CD14-positive monocyte (primary cell): ENCODE measurements at regions not wholly inside any gene's neighbourhood (a gene's known extent, or its start where the extent isn't known, plus 50 kb on each side); places are given as distances from the start of the nearest gene placed in this dataset.

Source experiments
- DNase-seq, 3 donors: peaks; one replicate each; pipeline ENCODE4 v3.0.0-alpha.2; 2011 to 2022
- H2AFZ ChIP-seq: 2 replicates; pipeline ENCODE4 v1.6.0; 2012; ENCODE audit warnings: mild to moderate bottlenecking, low read depth, low read length, inconsistent platforms; ENCODE audit not compliant: insufficient read depth, poor library complexity, severe bottlenecking
- H3K27ac ChIP-seq, 2 donors: 1 replicate in 1 of 2; 2 replicates in 1 of 2; pipeline ENCODE4 v1.5.1; 2012 to 2013; ENCODE audit warnings: low read length in 2 of 2, control low read depth in 1 of 2, inconsistent platforms in 1 of 2, low read depth in 1 of 2, mild to moderate bottlenecking in 1 of 2
- H3K27me3 ChIP-seq, 2 donors: one replicate each; pipeline versions ENCODE4 v1.6.0 to v1.6.1; 2011 to 2013; ENCODE audit warnings: low read length in 2 of 2; ENCODE audit not compliant: control insufficient read depth in 2 of 2, insufficient read depth in 2 of 2
- H3K36me3 ChIP-seq, 2 donors: replicated peaks in 1 of 2; 1 replicate in 1 of 2; 2 replicates in 1 of 2; pipeline versions ENCODE4 v1.5.1 to v1.6.1; 2012 to 2013; ENCODE audit warnings: low read length in 2 of 2, control low read depth in 1 of 2, inconsistent platforms in 1 of 2, mild to moderate bottlenecking in 1 of 2; ENCODE audit not compliant: insufficient read depth in 2 of 2, control insufficient read depth in 1 of 2
- H3K4me1 ChIP-seq, 2 donors: 1 replicate in 1 of 2; 2 replicates in 1 of 2; pipeline versions ENCODE4 v1.5.1 to v1.6.1; 2012 to 2013; ENCODE audit warnings: low read length in 2 of 2, control low read depth in 1 of 2, inconsistent platforms in 1 of 2, mild to moderate bottlenecking in 1 of 2, moderate library complexity in 1 of 2; ENCODE audit not compliant: insufficient read depth in 2 of 2, control insufficient read depth in 1 of 2
- H3K4me2 ChIP-seq: replicated peaks from 2 replicates; pipeline ENCODE3; 2012; ENCODE audit warnings: low read length, moderate library complexity, mild to moderate bottlenecking; ENCODE audit not compliant: poor library complexity, severe bottlenecking; ENCODE audit errors: extremely low read depth
- H3K4me3 ChIP-seq, 3 experiments: fragments of 200-600 bp in 1 of 3; sonication (generic) in 1 of 3; replicated peaks in 1 of 3; 1 replicate in 2 of 3; 2 replicates in 1 of 3; pipeline ENCODE4 v1.5.1; 2011 to 2013; ENCODE audit warnings: low read length in 3 of 3, mild to moderate bottlenecking in 3 of 3, control low read depth in 2 of 3, low read depth in 2 of 3, inconsistent platforms in 1 of 3, moderate library complexity in 1 of 3
- H3K79me2 ChIP-seq: 2 replicates; pipeline ENCODE4 v1.6.0; 2012; ENCODE audit warnings: mild to moderate bottlenecking, control low read depth, inconsistent platforms, low read length, moderate library complexity; ENCODE audit not compliant: insufficient read depth
- H3K9ac ChIP-seq: 2 replicates; pipeline ENCODE4 v1.6.0; 2017; ENCODE audit warnings: low read length, mild to moderate bottlenecking; ENCODE audit not compliant: insufficient read depth, poor library complexity, severe bottlenecking
- H3K9me3 ChIP-seq, 2 donors: replicated peaks in 1 of 2; 1 replicate in 1 of 2; 2 replicates in 1 of 2; pipeline versions ENCODE4 v1.5.1 to v1.6.1; 2012 to 2013; ENCODE audit warnings: low read length in 2 of 2, control low read depth in 1 of 2; ENCODE audit not compliant: control insufficient read depth in 1 of 2, insufficient read depth in 1 of 2
- H4K20me1 ChIP-seq: 2 replicates; pipeline ENCODE4 v1.6.0; 2012; ENCODE audit warnings: mild to moderate bottlenecking, low read length, control low read depth, moderate library complexity; ENCODE audit not compliant: insufficient read depth
- H3K27ac Mint-ChIP-seq, 7 donors: one replicate each; pipeline ENCODE4 v1.8.0; 2020; ENCODE audit warnings: mild to moderate bottlenecking in 7 of 7, mixed read lengths in 7 of 7, moderate library complexity in 6 of 7, inconsistent platforms in 2 of 7
- H3K27me3 Mint-ChIP-seq, 3 donors: one replicate each; pipeline ENCODE4 v1.8.0; 2021 to 2022; ENCODE audit warnings: low read depth in 3 of 3, mild to moderate bottlenecking in 3 of 3, mixed read lengths in 3 of 3, moderate library complexity in 3 of 3, inconsistent platforms in 1 of 3
- H3K36me3 Mint-ChIP-seq, 2 donors: one replicate each; pipeline ENCODE4 v1.8.0; 2020; ENCODE audit warnings: mixed read lengths in 2 of 2, inconsistent platforms in 1 of 2, mild to moderate bottlenecking in 1 of 2
- H3K4me1 Mint-ChIP-seq: one replicate; pipeline ENCODE4 v1.8.0; 2020; ENCODE audit warnings: mild to moderate bottlenecking, mixed read lengths
- H3K4me3 Mint-ChIP-seq, 2 donors: one replicate each; pipeline ENCODE4 v1.8.0; 2020; ENCODE audit warnings: mild to moderate bottlenecking in 2 of 2, mixed read lengths in 2 of 2, moderate library complexity in 1 of 2
- H3K9me3 Mint-ChIP-seq, 7 donors: one replicate each; pipeline ENCODE4 v1.8.0; 2020 to 2022; ENCODE audit warnings: mixed read lengths in 7 of 7, mild to moderate bottlenecking in 6 of 7, moderate library complexity in 6 of 7, inconsistent platforms in 2 of 7
- WGBS: methylation state at CpG from one replicate; pipeline ENCODE4 v1.1.5; 2013; ENCODE audit warnings: missing lambda C conversion rate; ENCODE audit not compliant: insufficient coverage; 5-methylcytosine and 5-hydroxymethylcytosine counted together
- intact Hi-C, 2 donors: fragments of 100-400 bp; cut with micrococcal nuclease; formaldehyde crosslinking; loops; one replicate each; pipeline versions ENCODE4 v1.15.0 to v1.15.1; 2023
- TF ChIP-seq, protein P1 (sequence below): fragments of 200-600 bp; IDR thresholded peaks from one replicate; pipeline ENCODE4 v1.8.0; 2022; ENCODE audit warnings: antibody characterized with exemption, mild to moderate bottlenecking

DNA sequence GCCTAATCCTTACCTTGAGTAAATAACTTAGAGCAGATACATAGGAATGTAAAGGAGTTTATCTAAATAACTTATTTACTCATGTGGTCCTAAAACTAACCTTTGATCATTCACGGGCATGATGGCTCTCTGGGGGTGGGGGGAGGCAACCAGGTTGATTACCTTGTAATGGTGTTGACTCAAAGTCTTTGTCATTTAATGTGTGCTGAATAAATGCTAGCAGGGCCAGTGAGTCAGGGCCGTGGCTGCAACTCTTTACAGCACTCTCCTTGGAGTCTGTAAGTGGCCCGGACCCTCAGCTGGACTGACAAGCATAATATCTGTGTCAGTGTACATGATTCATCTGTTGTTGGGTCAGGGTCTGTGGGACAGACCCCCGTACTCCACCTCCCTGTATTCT, 203.0 kb downstream of the EPM2A start:
- Histone ChIP-seq H3K9ac (no peak overlapping the region), H3K79me2 (no peaks in the 10 kb centered on the region), H3K9me3 (peaks cover 0 to 6% of the 10 kb centered on the region in 2 donors), H3K27me3 (no peaks in the 10 kb centered on the region), H3K27ac (no peak overlapping the region), H3K4me3 (no peak overlapping the region), H2AFZ (no peak overlapping the region), H3K4me2 (no peak overlapping the region), H3K4me1 (no peaks in the 10 kb centered on the region), H4K20me1 (no peaks in the 10 kb centered on the region), H3K36me3 (no peaks in the 10 kb centered on the region)
- no peaks in the 10 kb centered on the region for H3K36me3 Mint-ChIP-seq
- 13% methylated on average over 1 of the region's 4 CpGs for WGBS
- H3K27me3 Mint-ChIP-seq = no peaks in the 10 kb centered on the region
- no peaks in the 10 kb centered on the region for H3K4me1 Mint-ChIP-seq
- no peak overlapping the region for H3K27ac Mint-ChIP-seq
- TF ChIP-seq, protein P1, sequence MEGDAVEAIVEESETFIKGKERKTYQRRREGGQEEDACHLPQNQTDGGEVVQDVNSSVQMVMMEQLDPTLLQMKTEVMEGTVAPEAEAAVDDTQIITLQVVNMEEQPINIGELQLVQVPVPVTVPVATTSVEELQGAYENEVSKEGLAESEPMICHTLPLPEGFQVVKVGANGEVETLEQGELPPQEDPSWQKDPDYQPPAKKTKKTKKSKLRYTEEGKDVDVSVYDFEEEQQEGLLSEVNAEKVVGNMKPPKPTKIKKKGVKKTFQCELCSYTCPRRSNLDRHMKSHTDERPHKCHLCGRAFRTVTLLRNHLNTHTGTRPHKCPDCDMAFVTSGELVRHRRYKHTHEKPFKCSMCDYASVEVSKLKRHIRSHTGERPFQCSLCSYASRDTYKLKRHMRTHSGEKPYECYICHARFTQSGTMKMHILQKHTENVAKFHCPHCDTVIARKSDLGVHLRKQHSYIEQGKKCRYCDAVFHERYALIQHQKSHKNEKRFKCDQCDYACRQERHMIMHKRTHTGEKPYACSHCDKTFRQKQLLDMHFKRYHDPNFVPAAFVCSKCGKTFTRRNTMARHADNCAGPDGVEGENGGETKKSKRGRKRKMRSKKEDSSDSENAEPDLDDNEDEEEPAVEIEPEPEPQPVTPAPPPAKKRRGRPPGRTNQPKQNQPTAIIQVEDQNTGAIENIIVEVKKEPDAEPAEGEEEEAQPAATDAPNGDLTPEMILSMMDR = no peak
- H3K9me3 Mint-ChIP-seq = peaks cover 1 to 5% (median 4%) of the 10 kb centered on the region in 7 donors
- intact Hi-C loops = no loop called here
- no peak for DNase-seq
- no peak overlapping the region for H3K4me3 Mint-ChIP-seq

DNA sequence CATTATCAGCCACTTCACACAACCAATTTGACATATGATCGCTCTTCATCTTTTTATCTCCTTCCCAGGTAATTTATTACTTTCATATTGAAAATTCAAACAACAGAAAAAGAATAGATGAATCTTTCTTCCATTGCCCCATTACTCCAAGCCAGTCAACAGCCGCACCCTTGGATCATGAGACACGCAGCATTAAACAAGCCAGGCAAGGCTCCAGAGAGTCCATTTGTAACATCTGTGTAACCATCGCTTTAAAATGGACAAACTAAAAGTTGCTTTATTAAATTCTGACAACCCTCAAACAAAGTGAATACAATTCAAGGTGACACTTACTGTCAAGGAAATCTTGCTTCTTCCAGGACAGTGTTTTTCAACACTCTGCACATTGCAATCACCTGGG, 200.3 kb downstream of the EPM2A start:
- Histone ChIP-seq H3K4me2 (no peak overlapping the region), H3K36me3 (no peaks in the 10 kb centered on the region), H3K27ac (no peak overlapping the region), H2AFZ (no peak overlapping the region), H3K4me1 (no peaks in the 10 kb centered on the region), H3K9ac (no peak overlapping the region), H3K79me2 (no peaks in the 10 kb centered on the region), H3K4me3 (no peak overlapping the region), H3K9me3 (peaks cover 3 to 6% of the 10 kb centered on the region in 2 donors), H3K27me3 (no peaks in the 10 kb centered on the region), H4K20me1 (no peaks in the 10 kb centered on the region)
- TF ChIP-seq, protein P1 = no peak
- no peaks in the 10 kb centered on the region for H3K36me3 Mint-ChIP-seq
- WGBS = 95% methylated on average over 3 of the region's 4 CpGs
- no peak for DNase-seq
- no peak overlapping the region for H3K4me3 Mint-ChIP-seq
- peaks cover 0 to 8% (median 3%) of the 10 kb centered on the region in 7 donors for H3K9me3 Mint-ChIP-seq
- no peaks in the 10 kb centered on the region for H3K4me1 Mint-ChIP-seq
- intact Hi-C loops = no loop called here
- H3K27me3 Mint-ChIP-seq = peaks cover 0 to 1% (median 0%) of the 10 kb centered on the region in 3 donors
- H3K27ac Mint-ChIP-seq = no peak overlapping the region
